Esophagus squamous epithelium (tissue), 4 donors: ENCODE measurements at regions not wholly inside any gene's neighbourhood (a gene's known extent, or its start where the extent isn't known, plus 50 kb on each side); places are given as distances from the start of the nearest gene placed in this dataset.

ENCODE experiments used
- CTCF ChIP-seq, 6 experiments: fragments of 450-650 bp in 4 of 6; fragments of 200-600 bp in 2 of 6; sonication (generic) in 2 of 6; IDR thresholded peaks; one replicate each; pipeline ENCODE4 v1.5.1; 2016 to 2019; ENCODE audit warnings: antibody characterized with exemption in 6 of 6, mild to moderate bottlenecking in 4 of 6, moderate library complexity in 4 of 6
- POLR2A ChIP-seq, 4 donors: fragments of 450-650 bp; IDR thresholded peaks; one replicate each; pipeline ENCODE4 v1.6.1; 2017; ENCODE audit warnings: antibody characterized with exemption in 4 of 4, mild to moderate bottlenecking in 4 of 4, moderate library complexity in 3 of 4

- TF ChIP-seq POLR2A (IDR thresholded peaks at IDR 0.05), result no peak
- no peak for TF ChIP-seq CTCF (IDR thresholded peaks at IDR 0.05)
These were observed 61.5 kb upstream of the ZMAT1 start for GRCh38 chrX:101993335-101993734.
